Activated CD8-positive, alpha-beta T cell treated with anti-CD3 and anti-CD28 coated beads, Interleukin-2, amount 10 ng/mL, durations not matched to agents 7 days and 5 days (primary cell): ENCODE measurements at regions not wholly inside any gene's neighbourhood (a gene's known extent, or its start where the extent isn't known, plus 50 kb on each side); places are given as distances from the start of the nearest gene placed in this dataset.

Source experiments
- ATAC-seq: fragments of 150-1000 bp; cut with Tn5 transposase; one replicate; pipeline ENCODE4 v1.10.0; 2021; ENCODE audit warnings: moderate library complexity
- CTCF ChIA-PET: fragments of 350-600 bp; sonication (Branson Sonifier 250); formaldehyde crosslinking; loops from one replicate; lab custom pipeline; 2021; ENCODE audit warnings: antibody characterized with exemption; lab: Charles Lee
- POLR2A ChIA-PET: fragments of 350-600 bp; sonication (Branson Sonifier 250); formaldehyde crosslinking; loops from one replicate; lab custom pipeline; 2021; ENCODE audit warnings: antibody characterized with exemption; lab: Charles Lee
- DNase-seq: peaks from one replicate; pipeline ENCODE4 v3.0.0-alpha.2; 2020
- H3K27ac Mint-ChIP-seq: one replicate; pipeline ENCODE4 v1.8.0; 2021; ENCODE audit warnings: mild to moderate bottlenecking, mixed read lengths
- H3K27me3 Mint-ChIP-seq: one replicate; pipeline ENCODE4 v1.8.0; 2021; ENCODE audit warnings: low read depth, mixed read lengths
- H3K36me3 Mint-ChIP-seq: one replicate; pipeline ENCODE4 v1.8.0; 2021; ENCODE audit warnings: low read depth, mixed read lengths
- H3K4me1 Mint-ChIP-seq: one replicate; pipeline ENCODE4 v1.8.0; 2021; ENCODE audit warnings: low read depth, mixed read lengths
- H3K4me3 Mint-ChIP-seq: one replicate; pipeline ENCODE4 v1.8.0; 2021; ENCODE audit warnings: mild to moderate bottlenecking, mixed read lengths
- H3K9me3 Mint-ChIP-seq: one replicate; pipeline ENCODE4 v1.8.0; 2022; ENCODE audit warnings: mixed read lengths; ENCODE audit not compliant: insufficient read depth

DNA sequence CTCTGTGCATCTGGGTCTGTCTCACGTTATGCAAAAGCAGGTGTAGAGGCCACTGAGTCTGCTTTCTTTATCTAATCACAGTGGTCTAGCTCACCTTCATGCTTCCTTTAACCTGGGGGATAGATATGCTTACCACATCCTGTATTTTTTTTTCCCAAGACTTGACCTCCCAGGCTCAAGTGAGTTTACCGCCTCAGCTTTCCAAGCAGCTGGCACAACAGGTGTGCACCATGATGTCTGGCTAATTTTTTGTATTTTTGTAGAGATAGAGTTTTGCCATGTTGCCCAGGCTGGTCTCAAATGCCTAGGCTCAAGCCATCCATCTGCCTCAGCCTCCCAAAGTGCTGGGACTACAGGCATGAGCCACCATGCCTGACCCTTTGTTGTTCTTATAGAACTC lies 236.0 kb downstream of the ATP23 start:
- ATAC-seq: no peak
- no peak overlapping the region for H3K4me3 Mint-ChIP-seq
- ChIA-PET CTCF (no interaction called here), POLR2A (no interaction called here)
- H3K4me1 Mint-ChIP-seq: no peaks in the 10 kb centered on the region
- no peaks in the 10 kb centered on the region for H3K9me3 Mint-ChIP-seq
- no peaks in the 10 kb centered on the region for H3K36me3 Mint-ChIP-seq
- no peak for DNase-seq
- H3K27ac Mint-ChIP-seq: no peak overlapping the region
- H3K27me3 Mint-ChIP-seq: peaks cover 11% of the 10 kb centered on the region

DNA sequence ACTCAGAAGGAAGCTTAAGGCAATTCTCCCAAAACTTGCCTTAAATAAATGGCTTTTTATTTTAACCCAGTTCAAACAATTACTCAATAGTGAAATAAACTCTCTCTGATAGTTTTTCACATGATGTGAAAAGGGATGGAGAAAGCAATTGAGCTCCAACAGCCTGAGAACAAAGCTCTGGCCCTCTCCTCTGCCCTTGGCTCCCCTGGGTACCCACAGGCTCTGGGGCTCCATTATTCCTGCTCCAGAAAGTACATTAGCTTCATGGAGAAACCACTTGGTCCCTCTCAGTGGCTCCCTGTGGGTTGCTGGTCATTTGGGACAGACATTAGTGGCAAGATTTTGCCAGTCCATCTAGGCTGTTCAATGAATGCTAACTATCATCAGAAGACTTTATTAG lies 242.8 kb downstream of the ATP23 start:
- ChIA-PET POLR2A (no interaction called here), CTCF (interaction anchor here (1.1 kb wide), 1 partner anchor 9 kb away, joined by 3 read pairs; no protein-coding TSS in a partner anchor)
- Mint-ChIP-seq H3K9me3 (peaks cover 15% of the 10 kb centered on the region), H3K36me3 (no peaks in the 10 kb centered on the region), H3K4me1 (peaks cover 2% of the 10 kb centered on the region), H3K27me3 (no peaks in the 10 kb centered on the region), H3K4me3 (no peak overlapping the region), H3K27ac (no peak overlapping the region)
- no peak for ATAC-seq
- DNase-seq: no peak

DNA sequence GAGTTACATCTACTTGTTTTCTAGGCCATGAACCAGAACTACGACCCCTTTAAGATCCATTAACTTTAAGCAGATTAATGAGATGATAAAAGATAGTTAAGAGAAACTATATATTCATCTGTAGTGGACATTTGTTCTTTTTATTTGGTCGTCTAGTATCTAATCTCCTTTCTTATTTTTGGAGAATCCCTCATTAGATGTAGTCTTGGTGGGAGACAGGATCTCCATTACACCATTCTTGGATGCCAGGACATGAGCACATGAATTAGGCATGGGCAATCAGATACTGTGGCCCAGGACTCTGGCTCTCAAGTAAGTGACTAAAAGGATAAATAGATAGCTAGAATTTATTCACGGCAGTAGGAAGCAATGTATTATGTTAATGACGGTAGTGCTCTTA lies 245.0 kb downstream of the ATP23 start:
- CTCF ChIA-PET: no interaction called here
- peaks cover 2% of the 10 kb centered on the region for H3K4me1 Mint-ChIP-seq

DNA sequence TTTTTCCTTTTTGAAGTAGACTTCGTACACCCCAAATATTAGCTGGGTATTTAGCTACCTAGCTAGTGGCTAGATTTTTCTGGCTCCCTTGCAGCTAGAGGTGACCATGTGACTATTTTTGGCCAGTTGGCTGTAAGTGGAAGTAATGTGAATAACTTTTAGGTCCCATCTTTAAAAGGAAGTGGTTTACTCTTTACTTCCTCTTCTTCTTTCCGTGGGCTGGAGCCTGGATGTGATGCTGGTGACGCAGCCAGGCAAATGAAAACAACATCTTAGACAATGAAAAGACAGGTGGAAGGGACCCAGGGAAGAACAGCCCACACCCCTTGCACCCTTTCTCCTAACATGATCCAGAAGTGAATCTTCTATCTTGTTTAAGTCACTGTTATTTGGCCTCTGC lies 245.5 kb downstream of the ATP23 start:
- no peak for DNase-seq
- Mint-ChIP-seq H3K27me3 (peaks cover 2% of the 10 kb centered on the region), H3K9me3 (peaks cover 15% of the 10 kb centered on the region), H3K36me3 (no peaks in the 10 kb centered on the region), H3K4me1 (peaks cover 2% of the 10 kb centered on the region), H3K4me3 (no peak overlapping the region), H3K27ac (no peak overlapping the region)
- POLR2A ChIA-PET: no interaction called here
- no peak for ATAC-seq
- CTCF ChIA-PET: no interaction called here

More for the DNA sequence above, 245.0 kb downstream of the ATP23 start:
- ATAC-seq (no peak), DNase-seq (no peak)
- H3K36me3 Mint-ChIP-seq: no peaks in the 10 kb centered on the region
- POLR2A ChIA-PET: no interaction called here
- peaks cover 15% of the 10 kb centered on the region for H3K9me3 Mint-ChIP-seq
- no peak overlapping the region for H3K4me3 Mint-ChIP-seq
- H3K27ac Mint-ChIP-seq: no peak overlapping the region
- peaks cover 2% of the 10 kb centered on the region for H3K27me3 Mint-ChIP-seq

DNA sequence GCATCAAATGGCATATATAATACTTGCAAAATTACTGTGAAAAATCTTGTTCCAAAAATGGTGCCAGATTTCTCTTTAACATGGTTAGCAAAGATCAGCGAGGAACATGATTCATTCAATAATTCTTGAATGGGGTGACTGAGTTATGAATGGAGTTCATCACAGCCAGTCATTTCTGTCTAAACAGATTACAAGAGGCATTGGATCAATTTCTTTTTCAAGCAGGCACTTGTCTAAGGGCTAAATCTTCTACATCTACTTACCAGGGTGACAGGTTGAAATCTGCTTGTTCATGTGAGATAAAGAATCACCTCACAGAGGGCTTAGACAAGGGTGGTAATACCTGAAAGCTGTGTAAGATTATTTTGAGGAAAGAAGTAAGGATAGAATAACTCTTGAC lies 247.7 kb downstream of the ATP23 start:
- ATAC-seq: no peak
- H3K4me1 Mint-ChIP-seq: peaks cover 2% of the 10 kb centered on the region
- POLR2A ChIA-PET: no interaction called here
- H3K27ac Mint-ChIP-seq: no peak overlapping the region
- H3K36me3 Mint-ChIP-seq: no peaks in the 10 kb centered on the region
- peaks cover 15% of the 10 kb centered on the region for H3K9me3 Mint-ChIP-seq
- DNase-seq: no peak
- no peak overlapping the region for H3K4me3 Mint-ChIP-seq
- CTCF ChIA-PET: no interaction called here
- H3K27me3 Mint-ChIP-seq: peaks cover 4% of the 10 kb centered on the region

DNA sequence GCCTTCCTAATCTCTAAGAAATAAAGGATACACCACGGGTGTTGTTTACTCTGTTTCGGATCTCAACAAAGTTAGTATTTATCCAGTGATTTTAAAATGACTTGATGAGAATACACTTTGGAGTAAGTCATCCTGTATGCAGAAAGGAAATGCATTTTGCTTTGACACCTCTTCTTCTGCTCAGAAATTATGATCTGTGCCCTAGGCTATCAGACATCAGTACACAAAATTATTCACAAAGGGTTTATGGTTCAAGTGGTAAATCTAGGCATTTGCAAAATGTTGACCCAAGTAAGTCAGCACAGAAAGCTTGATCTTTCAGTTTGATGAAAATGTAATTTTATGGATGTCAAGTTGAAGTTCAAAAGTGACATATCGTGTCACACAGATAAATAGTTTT lies 248.5 kb downstream of the ATP23 start:
- peaks cover 2% of the 10 kb centered on the region for H3K4me1 Mint-ChIP-seq
- no peak overlapping the region for H3K27ac Mint-ChIP-seq
- no peak overlapping the region for H3K4me3 Mint-ChIP-seq
- peaks cover 15% of the 10 kb centered on the region for H3K9me3 Mint-ChIP-seq
- POLR2A ChIA-PET: no interaction called here
- no peaks in the 10 kb centered on the region for H3K36me3 Mint-ChIP-seq
- H3K27me3 Mint-ChIP-seq: peaks cover 4% of the 10 kb centered on the region
- ATAC-seq (no peak), DNase-seq (no peak)
- CTCF ChIA-PET: no interaction called here

DNA sequence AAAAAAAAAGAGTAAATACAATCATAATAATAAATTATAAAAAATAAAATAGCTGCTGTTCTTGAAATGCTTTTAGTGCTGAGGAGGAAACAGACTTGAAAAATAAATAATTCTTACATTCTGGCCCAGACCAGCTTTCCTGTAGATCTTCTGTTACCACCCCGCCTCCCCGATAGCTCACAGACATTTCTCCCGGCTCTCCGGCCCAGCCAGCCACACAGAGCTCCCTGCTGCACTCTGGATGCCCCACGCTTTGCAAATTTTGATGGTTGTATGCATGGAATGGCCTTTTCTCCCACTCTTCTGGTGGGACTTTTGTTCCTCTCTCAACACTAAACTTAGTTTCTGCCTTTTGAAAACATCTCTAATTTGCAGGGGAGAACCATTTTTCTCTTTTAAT lies 249.3 kb downstream of the ATP23 start:
- H3K4me3 Mint-ChIP-seq: no peak overlapping the region
- H3K27ac Mint-ChIP-seq: no peak overlapping the region
- ChIA-PET CTCF (no interaction called here), POLR2A (no interaction called here)
- DNase-seq: no peak
- H3K27me3 Mint-ChIP-seq: peaks cover 4% of the 10 kb centered on the region
- peaks cover 2% of the 10 kb centered on the region for H3K4me1 Mint-ChIP-seq
- peaks cover 15% of the 10 kb centered on the region for H3K9me3 Mint-ChIP-seq
- no peak for ATAC-seq
- no peaks in the 10 kb centered on the region for H3K36me3 Mint-ChIP-seq

DNA sequence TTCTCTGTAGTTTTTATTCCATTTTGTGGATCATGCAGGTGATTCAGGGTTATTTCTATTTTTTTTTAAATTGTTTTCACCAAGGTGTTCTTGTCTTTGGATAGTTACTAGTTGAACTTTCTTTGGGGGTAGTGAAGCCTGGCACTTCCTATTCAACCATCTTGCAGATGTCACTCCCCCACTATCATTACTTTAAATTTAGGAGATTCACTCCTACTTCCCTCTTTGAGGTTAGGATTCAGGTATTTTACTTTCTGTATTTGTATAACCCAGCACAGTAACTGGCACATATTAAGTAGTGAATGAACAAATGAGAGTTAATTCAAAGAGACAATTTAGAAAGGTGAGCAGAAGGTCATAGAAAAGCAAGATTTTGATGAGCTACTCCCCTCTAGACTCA lies 255.6 kb downstream of the ATP23 start:
- ChIA-PET POLR2A (no interaction called here), CTCF (no interaction called here)
- H3K4me3 Mint-ChIP-seq: no peak overlapping the region
- no peaks in the 10 kb centered on the region for H3K4me1 Mint-ChIP-seq
- H3K27ac Mint-ChIP-seq: no peak overlapping the region
- ATAC-seq: no peak
- H3K36me3 Mint-ChIP-seq: no peaks in the 10 kb centered on the region
- no peak for DNase-seq
- peaks cover 4% of the 10 kb centered on the region for H3K27me3 Mint-ChIP-seq
- no peaks in the 10 kb centered on the region for H3K9me3 Mint-ChIP-seq

DNA sequence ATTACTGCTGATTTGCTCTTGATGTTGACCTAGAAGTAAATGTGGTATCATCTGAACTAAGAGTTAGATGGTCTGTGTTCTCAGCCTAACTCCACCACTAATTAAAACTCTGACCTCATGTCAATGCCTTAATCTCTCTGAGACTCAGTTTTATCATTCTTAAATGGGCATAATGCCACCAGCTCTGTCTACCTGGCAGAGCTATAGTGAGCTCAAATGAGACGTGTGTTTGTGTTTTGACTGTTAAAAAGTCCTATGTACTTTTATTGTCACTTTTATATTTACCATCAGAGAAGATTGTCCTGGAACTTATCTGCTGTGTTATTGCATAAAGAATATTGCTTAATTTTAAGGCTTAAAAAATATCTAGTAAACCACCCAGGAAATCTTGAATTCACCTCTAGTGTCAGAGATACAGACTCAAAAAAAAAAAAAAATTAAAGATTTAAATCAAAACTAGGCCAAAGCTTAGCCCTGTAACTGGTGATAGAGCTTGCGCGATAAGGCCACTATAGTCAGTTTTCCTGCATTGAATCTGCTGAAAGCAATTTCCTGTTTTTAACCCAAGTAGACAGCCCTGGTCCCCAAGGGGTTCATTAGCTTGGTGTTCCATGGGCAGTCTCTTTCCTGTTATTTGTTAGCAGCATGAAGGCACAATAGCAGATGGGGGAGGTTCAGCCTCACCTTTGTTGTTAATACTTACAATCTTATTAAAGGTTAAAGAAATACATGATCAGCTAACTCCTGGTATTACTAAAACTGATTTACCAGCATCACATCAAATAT lies 261.8 kb downstream of the ATP23 start:
- Mint-ChIP-seq H3K36me3 (no peaks in the 10 kb centered on the region), H3K4me3 (no peak overlapping the region), H3K4me1 (no peaks in the 10 kb centered on the region), H3K9me3 (no peaks in the 10 kb centered on the region), H3K27ac (no peak overlapping the region), H3K27me3 (peaks cover 2% of the 10 kb centered on the region)
- CTCF ChIA-PET: no interaction called here
- no peak for DNase-seq
- no peak for ATAC-seq
- POLR2A ChIA-PET: no interaction called here

DNA sequence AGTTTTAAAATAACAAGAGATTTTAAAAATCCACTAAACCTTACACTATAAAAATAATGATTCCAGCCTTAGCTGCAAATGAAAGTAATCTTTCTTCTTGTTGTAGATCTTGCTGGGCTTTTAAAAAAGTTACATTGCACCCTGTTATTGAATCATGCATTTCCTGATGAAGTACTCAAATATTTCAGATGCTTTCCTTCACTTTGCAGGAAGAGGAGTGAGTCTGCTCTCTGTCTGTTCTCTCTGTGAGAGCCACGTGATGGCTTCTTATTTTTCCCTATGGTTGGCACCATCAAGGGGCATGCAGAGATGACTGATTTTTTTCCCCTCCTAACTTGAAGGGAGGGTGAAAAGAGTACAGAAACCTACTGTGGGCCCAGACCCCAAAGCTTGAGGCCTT lies 262.7 kb downstream of the ATP23 start:
- Mint-ChIP-seq H3K4me3 (no peak overlapping the region), H3K27ac (no peak overlapping the region), H3K36me3 (no peaks in the 10 kb centered on the region), H3K9me3 (no peaks in the 10 kb centered on the region), H3K4me1 (no peaks in the 10 kb centered on the region), H3K27me3 (peaks cover 2% of the 10 kb centered on the region)
- ChIA-PET CTCF (no interaction called here), POLR2A (no interaction called here)
- DNase-seq: no peak
- ATAC-seq: no peak

DNA sequence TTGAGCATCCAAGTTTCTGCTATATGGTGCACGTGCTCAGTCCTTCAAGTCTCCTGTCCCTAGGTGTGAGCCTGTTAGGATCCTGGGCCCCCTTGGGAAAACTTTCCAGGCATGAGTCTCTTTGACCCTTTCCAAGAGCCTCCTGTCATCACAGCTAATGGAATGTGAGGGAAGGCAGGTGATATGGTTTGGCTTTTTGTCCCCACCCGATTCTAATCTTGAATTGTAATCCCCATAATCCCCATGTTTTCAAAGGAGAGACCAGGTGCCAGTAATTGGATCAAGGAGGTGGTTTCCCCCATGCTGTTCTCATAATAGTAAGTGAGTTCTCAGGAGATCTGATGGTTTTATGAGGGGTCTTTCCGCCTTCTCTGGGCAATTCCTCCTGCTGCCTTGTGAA lies 265.5 kb downstream of the ATP23 start:
- CTCF ChIA-PET: no interaction called here
- no peaks in the 10 kb centered on the region for H3K27me3 Mint-ChIP-seq
- POLR2A ChIA-PET: no interaction called here
- DNase-seq: no peak
- no peaks in the 10 kb centered on the region for H3K4me1 Mint-ChIP-seq
- no peaks in the 10 kb centered on the region for H3K9me3 Mint-ChIP-seq
- H3K27ac Mint-ChIP-seq: no peak overlapping the region
- no peak overlapping the region for H3K4me3 Mint-ChIP-seq
- H3K36me3 Mint-ChIP-seq: no peaks in the 10 kb centered on the region
- no peak for ATAC-seq

DNA sequence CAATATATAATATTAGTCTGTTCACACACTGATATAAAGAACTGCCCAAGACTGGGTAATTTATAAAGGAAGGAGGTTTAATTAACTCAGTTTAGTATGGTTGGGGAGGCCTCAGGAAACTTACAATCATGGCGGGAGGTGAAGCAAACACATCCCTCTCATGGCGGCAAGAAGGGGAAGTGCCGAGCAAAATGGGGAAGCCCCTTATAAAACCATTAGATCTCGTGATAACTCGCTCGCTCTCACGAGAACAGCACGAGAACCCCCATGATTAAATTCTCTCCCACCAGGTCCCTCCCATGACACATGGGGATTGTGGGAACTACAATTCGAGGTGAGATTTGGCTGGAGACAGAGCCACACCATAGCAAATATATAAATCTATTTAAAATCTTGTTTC lies 269.8 kb downstream of the ATP23 start:
- Mint-ChIP-seq H3K36me3 (no peaks in the 10 kb centered on the region), H3K9me3 (no peaks in the 10 kb centered on the region), H3K4me1 (no peaks in the 10 kb centered on the region), H3K27me3 (peaks cover 6% of the 10 kb centered on the region), H3K27ac (no peak overlapping the region), H3K4me3 (no peak overlapping the region)
- ChIA-PET POLR2A (no interaction called here), CTCF (no interaction called here)
- no peak for DNase-seq
- ATAC-seq: no peak

DNA sequence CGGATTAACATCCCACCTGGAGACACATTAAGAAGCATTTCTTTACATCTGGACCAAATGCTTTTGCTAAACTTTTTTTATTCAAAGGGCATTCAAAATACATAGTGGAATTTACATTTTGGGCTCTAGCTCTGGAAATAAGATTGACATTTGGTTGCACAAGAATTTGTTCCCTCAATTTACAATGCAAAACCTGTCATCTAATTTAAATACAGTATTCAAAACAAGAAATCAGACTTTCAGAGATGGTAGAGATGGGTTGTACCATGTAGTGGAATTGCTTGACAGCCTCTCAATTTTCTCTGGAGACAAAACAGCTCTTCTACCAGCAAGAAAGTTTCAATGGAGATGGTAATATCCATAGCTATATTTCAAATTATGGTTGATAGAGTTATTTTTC lies 275.8 kb downstream of the ATP23 start:
- POLR2A ChIA-PET: no interaction called here
- no peaks in the 10 kb centered on the region for H3K9me3 Mint-ChIP-seq

More for the DNA sequence above, 275.8 kb downstream of the ATP23 start:
- H3K27me3 Mint-ChIP-seq: peaks cover 6% of the 10 kb centered on the region
- no peak overlapping the region for H3K27ac Mint-ChIP-seq
- DNase-seq: no peak
- no peaks in the 10 kb centered on the region for H3K36me3 Mint-ChIP-seq
- CTCF ChIA-PET: no interaction called here
- no peak for ATAC-seq
- H3K4me1 Mint-ChIP-seq: no peaks in the 10 kb centered on the region
- H3K4me3 Mint-ChIP-seq: no peak overlapping the region
